ENCODE measurements at regions not wholly inside any gene's neighbourhood (a gene's known extent, or its start where the extent isn't known, plus 50 kb on each side); places are given as distances from the start of the nearest gene placed in this dataset.
"Not testable (repeated sequence)": the region's sequence is repeated elsewhere in the genome, so short reads cannot be mapped to it uniquely, and the experiment has no call there.

DNA sequence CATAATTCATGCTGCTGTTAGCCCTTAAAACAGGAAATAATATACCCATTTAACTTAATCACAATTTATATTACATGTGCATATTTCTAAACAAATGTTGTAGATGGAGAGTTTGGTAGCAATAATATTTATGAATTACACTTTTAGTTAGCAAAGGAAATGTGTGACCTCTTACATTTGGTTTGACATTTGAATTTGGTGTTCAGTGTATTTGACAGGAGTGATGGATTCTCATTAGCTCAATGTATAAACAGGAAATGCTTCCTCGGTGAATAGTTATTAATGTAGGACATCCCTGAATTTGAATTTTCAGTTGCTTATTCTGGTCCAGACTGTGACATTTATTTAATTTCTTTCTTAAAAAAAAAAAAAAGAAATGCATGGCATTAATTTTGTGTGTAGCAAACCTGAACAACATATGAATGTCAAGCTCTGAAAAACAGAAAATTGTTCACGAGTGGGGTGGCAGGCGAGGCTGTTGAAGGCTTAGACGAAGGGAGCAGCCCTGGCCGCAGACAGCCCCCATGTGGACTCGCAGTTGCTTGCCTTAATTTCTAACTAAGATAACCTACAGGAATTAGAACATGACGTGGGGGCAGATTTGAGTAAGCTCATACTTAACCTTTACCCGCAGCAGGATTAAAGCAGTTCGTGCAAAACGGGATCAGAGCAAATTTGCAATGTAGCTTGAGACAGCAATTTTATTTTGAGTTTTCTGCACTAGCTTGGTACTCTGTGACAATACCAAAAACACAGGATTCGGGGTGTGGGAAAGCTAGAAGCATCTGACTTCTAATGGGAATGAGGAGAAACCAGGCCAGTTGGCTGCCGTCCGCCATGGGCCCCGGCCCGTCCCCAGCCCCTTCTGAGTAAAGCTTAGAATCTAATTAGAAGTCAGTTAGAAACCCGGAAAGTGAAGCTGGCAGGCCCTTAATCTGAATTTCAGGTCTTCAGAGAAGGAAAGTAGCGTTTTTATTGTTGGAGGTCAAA is 134.3 kb downstream of the MACROH2A1 start:
- Histone ChIP-seq H3K9me3 (ENCODE audit: control insufficient read depth in 1 of 2, low read length in 2 of 2) (no peaks in the 10 kb centered on the region), H3K4me3 (ENCODE audit: low read depth in 1 of 2, low read length in 2 of 2) (no peak overlapping the region), H3K36me3 (ENCODE audit: control insufficient read depth in 1 of 2, insufficient read depth in 2 of 2, low read length in 2 of 2) (no peaks in the 10 kb centered on the region), H3K27me3 (ENCODE audit: control insufficient read depth in 1 of 2, insufficient read depth in 2 of 2, low read length in 2 of 2) (no peaks in the 10 kb centered on the region), H3K4me1 (ENCODE audit: control insufficient read depth in 1 of 2, insufficient read depth in 2 of 2, low read length in 2 of 2) (peaks cover 10 to 20% of the 10 kb centered on the region in 2 donors), H3K9ac (ENCODE audit: low read depth in 1 of 2, low read length in 2 of 2) (no peak overlapping the region), H3K27ac (ENCODE audit: low read depth, low read length) (no peak overlapping the region)

DNA sequence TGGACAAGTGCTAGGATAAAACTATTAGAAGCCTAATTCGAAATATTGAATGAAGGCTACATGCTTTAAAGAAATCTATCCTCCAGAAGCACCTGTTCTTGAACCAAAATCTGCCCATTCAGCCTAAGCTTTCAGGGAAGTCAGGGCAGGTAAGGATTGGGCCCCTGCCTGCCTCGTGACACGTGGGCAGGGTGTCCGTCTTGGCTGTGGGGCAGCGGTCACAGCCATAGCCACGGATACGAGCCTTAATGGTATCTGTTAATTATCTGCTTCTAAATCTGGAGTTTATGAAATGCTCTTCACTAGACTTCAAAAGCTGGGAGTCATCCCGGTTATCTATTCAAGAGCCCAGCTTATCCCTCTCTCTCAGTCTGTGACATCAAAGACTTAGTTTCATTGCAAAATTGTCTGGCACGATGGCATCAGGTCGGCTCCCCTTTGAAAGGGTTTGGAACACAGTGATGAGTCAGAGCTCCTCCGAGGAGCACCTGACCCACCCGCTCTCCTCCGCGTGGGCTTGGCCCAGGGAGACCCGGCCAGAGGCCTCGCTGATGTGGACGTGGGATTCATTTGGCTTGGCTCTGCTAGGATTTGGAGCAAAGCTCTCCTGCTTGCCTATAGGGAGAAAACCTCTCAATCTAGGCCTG is 135.9 kb downstream of the MACROH2A1 start:
- Histone ChIP-seq H3K27me3 (ENCODE audit: control insufficient read depth in 1 of 2, insufficient read depth in 2 of 2, low read length in 2 of 2) (no peaks in the 10 kb centered on the region), H3K9me3 (ENCODE audit: control insufficient read depth in 1 of 2, low read length in 2 of 2) (no peaks in the 10 kb centered on the region), H3K4me1 (ENCODE audit: control insufficient read depth in 1 of 2, insufficient read depth in 2 of 2, low read length in 2 of 2) (peaks cover 10 to 15% of the 10 kb centered on the region in 2 donors), H3K4me3 (ENCODE audit: low read depth in 1 of 2, low read length in 2 of 2) (no peak overlapping the region), H3K36me3 (ENCODE audit: control insufficient read depth in 1 of 2, insufficient read depth in 2 of 2, low read length in 2 of 2) (no peaks in the 10 kb centered on the region), H3K9ac (ENCODE audit: low read depth in 1 of 2, low read length in 2 of 2) (no peak overlapping the region), H3K27ac (ENCODE audit: low read depth, low read length) (no peak overlapping the region)

DNA sequence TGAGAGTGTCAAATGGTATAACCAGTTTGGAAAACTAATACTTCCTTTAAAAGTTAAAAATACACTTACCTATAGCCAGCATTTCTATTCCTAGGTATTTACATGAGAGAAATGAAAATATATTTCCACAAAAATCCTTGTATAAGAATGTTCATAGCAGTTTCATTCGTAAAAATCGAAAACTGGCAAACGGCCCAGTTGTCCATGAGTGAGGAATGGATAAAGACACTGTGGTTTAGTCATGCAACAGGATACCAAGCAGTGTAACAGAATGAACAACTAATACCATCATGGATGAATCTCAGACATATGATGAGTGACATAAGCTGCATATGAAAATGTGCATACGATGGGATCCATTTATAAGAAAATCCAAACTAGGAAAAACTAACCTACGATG is 136.7 kb downstream of the MACROH2A1 start:
- Histone ChIP-seq H3K9ac (ENCODE audit: low read depth in 1 of 2, low read length in 2 of 2) (no peak overlapping the region), H3K4me3 (ENCODE audit: low read depth in 1 of 2, low read length in 2 of 2) (no peak overlapping the region), H3K36me3 (ENCODE audit: control insufficient read depth in 1 of 2, insufficient read depth in 2 of 2, low read length in 2 of 2) (no peaks in the 10 kb centered on the region), H3K27me3 (ENCODE audit: control insufficient read depth in 1 of 2, insufficient read depth in 2 of 2, low read length in 2 of 2) (no peaks in the 10 kb centered on the region), H3K4me1 (ENCODE audit: control insufficient read depth in 1 of 2, insufficient read depth in 2 of 2, low read length in 2 of 2) (peaks cover 10 to 15% of the 10 kb centered on the region in 2 donors), H3K27ac (ENCODE audit: low read depth, low read length) (no peak overlapping the region), H3K9me3 (ENCODE audit: control insufficient read depth in 1 of 2, low read length in 2 of 2) (no peaks in the 10 kb centered on the region)

DNA sequence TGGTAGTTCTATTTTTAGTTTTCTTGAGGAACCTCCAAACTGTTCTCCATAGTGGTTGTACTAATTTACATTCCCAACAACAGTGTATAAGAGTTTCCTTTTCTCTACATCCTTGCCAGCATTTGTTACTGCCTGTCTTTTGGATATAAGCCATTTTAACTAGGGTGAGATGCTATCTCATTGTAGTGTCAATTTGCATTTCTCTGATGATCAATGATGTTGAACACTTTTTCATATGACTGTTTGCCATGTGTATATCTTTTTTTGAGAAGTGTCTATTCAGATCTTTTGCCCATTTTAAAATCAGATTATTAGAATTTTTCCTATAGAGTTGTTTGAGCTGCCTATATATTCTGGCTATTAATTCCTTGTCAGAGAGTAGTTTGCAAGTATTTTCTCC is 138.9 kb downstream of the MACROH2A1 start:
- H3K4me1 ChIP-seq (ENCODE audit: control insufficient read depth in 1 of 2, insufficient read depth in 2 of 2, low read length in 2 of 2): peaks cover 8 to 13% of the 10 kb centered on the region in 2 donors
- H3K27ac ChIP-seq (ENCODE audit: low read depth, low read length); H3K36me3 ChIP-seq (ENCODE audit: control insufficient read depth in 1 of 2, insufficient read depth in 2 of 2, low read length in 2 of 2); H3K27me3 ChIP-seq (ENCODE audit: control insufficient read depth in 1 of 2, insufficient read depth in 2 of 2, low read length in 2 of 2); H3K4me3 ChIP-seq (ENCODE audit: low read depth in 1 of 2, low read length in 2 of 2); H3K9me3 ChIP-seq (ENCODE audit: control insufficient read depth in 1 of 2, low read length in 2 of 2); H3K9ac ChIP-seq (ENCODE audit: low read depth in 1 of 2, low read length in 2 of 2): not testable (repeated sequence)

DNA sequence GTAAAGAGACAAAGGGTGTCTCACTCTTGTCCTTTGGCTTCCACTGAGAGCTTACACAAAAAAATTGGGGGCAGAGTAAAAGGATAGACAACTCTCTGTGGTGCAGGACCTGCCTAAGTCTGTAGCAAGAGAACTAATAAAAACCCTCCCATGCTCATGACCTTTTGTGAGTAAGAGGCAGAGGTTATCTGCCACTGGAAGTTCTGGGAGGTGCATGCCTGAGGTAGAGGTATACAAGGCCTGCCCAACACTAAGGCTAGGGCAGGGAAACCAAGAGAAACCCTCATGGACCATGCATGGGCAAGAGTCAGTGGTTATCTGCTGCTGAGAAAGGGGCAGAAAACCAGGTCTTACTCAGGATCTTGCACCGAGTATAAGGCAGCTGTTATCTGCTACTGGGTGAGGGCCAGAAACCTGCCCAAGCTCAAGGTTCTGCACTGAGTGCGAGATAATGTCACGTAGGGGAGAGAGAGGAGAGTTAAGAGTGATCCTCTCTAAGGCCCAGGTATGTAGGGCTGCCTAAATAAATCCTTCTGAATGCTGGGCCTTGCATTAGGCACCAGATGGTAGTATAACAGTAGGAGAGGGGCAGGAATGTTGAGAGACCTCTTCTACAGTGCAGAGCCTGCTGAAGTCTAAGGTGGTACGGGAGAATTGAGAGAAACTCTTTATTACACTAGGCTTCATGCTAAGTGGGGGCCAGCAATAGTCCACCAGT is 143.4 kb downstream of the MACROH2A1 start:
- H3K4me3 ChIP-seq (ENCODE audit: low read depth in 1 of 2, low read length in 2 of 2): no peak overlapping the region
- H3K4me1 ChIP-seq (ENCODE audit: control insufficient read depth in 1 of 2, insufficient read depth in 2 of 2, low read length in 2 of 2): peaks cover 3 to 17% of the 10 kb centered on the region in 2 donors
- H3K27ac ChIP-seq (ENCODE audit: low read depth, low read length): no peak overlapping the region
- H3K36me3 ChIP-seq (ENCODE audit: control insufficient read depth in 1 of 2, insufficient read depth in 2 of 2, low read length in 2 of 2): no peaks in the 10 kb centered on the region
- no peaks in the 10 kb centered on the region for H3K27me3 ChIP-seq (ENCODE audit: control insufficient read depth in 1 of 2, insufficient read depth in 2 of 2, low read length in 2 of 2)
- no peaks in the 10 kb centered on the region for H3K9me3 ChIP-seq (ENCODE audit: control insufficient read depth in 1 of 2, low read length in 2 of 2)
- no peak overlapping the region for H3K9ac ChIP-seq (ENCODE audit: low read depth in 1 of 2, low read length in 2 of 2)

DNA sequence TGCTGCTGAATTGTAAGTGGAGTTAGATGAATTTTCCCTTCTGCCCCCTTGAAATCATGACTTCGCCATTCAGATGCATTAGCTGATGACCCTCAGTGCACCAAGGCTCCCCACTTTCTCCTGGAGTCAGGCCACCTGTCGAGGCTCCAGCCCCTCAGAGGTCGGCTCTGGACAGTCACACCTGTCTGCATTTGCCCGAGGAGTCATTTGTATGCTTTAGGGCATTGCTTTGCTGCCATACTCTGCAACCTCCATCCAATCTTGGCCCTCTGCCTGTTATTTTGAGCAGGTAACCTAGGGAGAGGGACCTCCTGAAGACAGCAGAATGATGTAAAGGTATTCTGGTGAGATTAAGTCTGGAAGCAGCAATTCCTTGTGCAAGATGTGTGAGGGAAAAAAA is 144.8 kb downstream of the MACROH2A1 start:
- Histone ChIP-seq H3K27ac (ENCODE audit: low read depth, low read length) (no peak overlapping the region), H3K4me1 (ENCODE audit: control insufficient read depth in 1 of 2, insufficient read depth in 2 of 2, low read length in 2 of 2) (peaks cover 3 to 17% of the 10 kb centered on the region in 2 donors), H3K36me3 (ENCODE audit: control insufficient read depth in 1 of 2, insufficient read depth in 2 of 2, low read length in 2 of 2) (no peaks in the 10 kb centered on the region), H3K27me3 (ENCODE audit: control insufficient read depth in 1 of 2, insufficient read depth in 2 of 2, low read length in 2 of 2) (no peaks in the 10 kb centered on the region), H3K9ac (ENCODE audit: low read depth in 1 of 2, low read length in 2 of 2) (no peak overlapping the region), H3K9me3 (ENCODE audit: control insufficient read depth in 1 of 2, low read length in 2 of 2) (no peaks in the 10 kb centered on the region), H3K4me3 (ENCODE audit: low read depth in 1 of 2, low read length in 2 of 2) (no peak overlapping the region)

DNA sequence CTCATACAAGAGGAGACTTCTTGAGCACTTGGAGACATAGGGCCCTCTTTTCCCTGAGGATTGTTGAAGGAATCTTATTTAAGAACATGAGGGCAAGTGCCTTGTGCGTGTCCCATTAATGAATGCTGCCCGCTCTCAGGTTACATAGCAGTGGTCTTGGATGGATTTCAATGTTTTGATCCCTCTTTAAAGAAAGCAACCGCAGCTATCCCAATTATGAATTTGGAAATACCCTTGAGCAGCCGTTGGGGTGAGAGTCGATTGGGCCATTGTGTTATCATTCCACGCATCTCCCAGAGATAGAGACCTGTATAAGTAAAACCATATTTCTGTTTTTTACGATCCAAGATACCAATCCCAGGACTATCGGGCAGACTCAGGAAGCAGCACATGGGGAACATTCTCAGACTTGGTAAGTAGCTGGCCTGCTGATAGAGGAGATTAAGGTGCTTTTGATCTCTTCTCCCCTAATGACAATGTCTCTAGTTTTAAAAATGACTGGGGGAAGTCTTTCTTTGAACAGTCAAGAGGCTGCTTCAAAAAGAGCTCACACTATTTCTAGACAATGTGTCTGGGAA is 145.3 kb downstream of the MACROH2A1 start:
- Histone ChIP-seq H3K36me3 (ENCODE audit: control insufficient read depth in 1 of 2, insufficient read depth in 2 of 2, low read length in 2 of 2) (no peaks in the 10 kb centered on the region), H3K9me3 (ENCODE audit: control insufficient read depth in 1 of 2, low read length in 2 of 2) (no peaks in the 10 kb centered on the region), H3K27ac (ENCODE audit: low read depth, low read length) (no peak overlapping the region), H3K4me1 (ENCODE audit: control insufficient read depth in 1 of 2, insufficient read depth in 2 of 2, low read length in 2 of 2) (peaks cover 3 to 17% of the 10 kb centered on the region in 2 donors), H3K4me3 (ENCODE audit: low read depth in 1 of 2, low read length in 2 of 2) (no peak overlapping the region), H3K27me3 (ENCODE audit: control insufficient read depth in 1 of 2, insufficient read depth in 2 of 2, low read length in 2 of 2) (no peaks in the 10 kb centered on the region), H3K9ac (ENCODE audit: low read depth in 1 of 2, low read length in 2 of 2) (no peak overlapping the region)

DNA sequence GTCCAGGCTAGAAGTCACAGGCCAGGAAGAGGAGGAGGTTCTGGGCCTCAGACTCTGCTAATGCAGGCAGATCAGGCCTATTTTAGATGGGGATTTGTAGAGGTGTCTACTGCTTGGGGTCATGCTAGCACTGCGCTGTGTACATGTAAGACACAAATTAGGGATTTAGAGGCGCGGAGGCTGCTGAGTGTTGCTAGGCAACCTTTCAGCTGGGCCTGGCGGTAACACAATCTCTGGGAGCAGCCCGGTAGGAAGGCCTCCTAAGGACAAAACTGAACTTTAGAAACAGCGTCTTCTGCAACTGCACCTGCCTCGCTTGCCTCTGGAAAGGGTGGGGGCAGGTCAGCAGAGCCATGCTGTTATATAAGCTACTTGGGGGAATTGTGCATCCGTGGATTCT is 147.9 kb downstream of the MACROH2A1 start:
- Histone ChIP-seq H3K4me1 (ENCODE audit: control insufficient read depth in 1 of 2, insufficient read depth in 2 of 2, low read length in 2 of 2) (peaks cover 3 to 30% of the 10 kb centered on the region in 2 donors), H3K9ac (ENCODE audit: low read depth in 1 of 2, low read length in 2 of 2) (no peak overlapping the region), H3K4me3 (ENCODE audit: low read depth in 1 of 2, low read length in 2 of 2) (no peak overlapping the region), H3K27me3 (ENCODE audit: control insufficient read depth in 1 of 2, insufficient read depth in 2 of 2, low read length in 2 of 2) (no peaks in the 10 kb centered on the region), H3K9me3 (ENCODE audit: control insufficient read depth in 1 of 2, low read length in 2 of 2) (no peaks in the 10 kb centered on the region), H3K36me3 (ENCODE audit: control insufficient read depth in 1 of 2, insufficient read depth in 2 of 2, low read length in 2 of 2) (no peaks in the 10 kb centered on the region), H3K27ac (ENCODE audit: low read depth, low read length) (no peak overlapping the region)

DNA sequence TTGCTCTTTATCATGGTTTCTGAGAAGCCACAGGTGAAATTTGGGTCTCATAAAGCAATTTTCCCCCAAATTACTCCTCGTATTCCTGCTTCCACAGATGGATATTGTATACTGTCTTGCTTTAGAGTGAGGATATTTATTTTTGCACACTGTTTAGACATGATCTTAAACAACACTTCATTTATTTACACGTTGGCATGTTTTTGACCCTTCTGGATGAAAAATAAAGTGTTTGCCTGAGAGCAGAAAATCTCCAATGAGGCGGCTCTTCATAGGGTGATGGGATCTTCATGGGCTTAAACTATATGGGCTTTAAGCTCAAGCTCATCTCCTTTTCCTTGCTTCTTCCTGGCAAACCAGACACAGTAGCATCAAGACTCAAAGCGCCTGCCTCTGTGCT is 148.4 kb downstream of the MACROH2A1 start:
- Histone ChIP-seq H3K9me3 (ENCODE audit: control insufficient read depth in 1 of 2, low read length in 2 of 2) (no peaks in the 10 kb centered on the region), H3K4me3 (ENCODE audit: low read depth in 1 of 2, low read length in 2 of 2) (no peak overlapping the region), H3K27me3 (ENCODE audit: control insufficient read depth in 1 of 2, insufficient read depth in 2 of 2, low read length in 2 of 2) (no peaks in the 10 kb centered on the region), H3K9ac (ENCODE audit: low read depth in 1 of 2, low read length in 2 of 2) (no peak overlapping the region), H3K36me3 (ENCODE audit: control insufficient read depth in 1 of 2, insufficient read depth in 2 of 2, low read length in 2 of 2) (no peaks in the 10 kb centered on the region), H3K4me1 (ENCODE audit: control insufficient read depth in 1 of 2, insufficient read depth in 2 of 2, low read length in 2 of 2) (peaks cover 2 to 26% of the 10 kb centered on the region in 2 donors), H3K27ac (ENCODE audit: low read depth, low read length) (no peak overlapping the region)
